ENCODE measurements at regions not wholly inside any gene's neighbourhood (a gene's known extent, or its start where the extent isn't known, plus 50 kb on each side); places are given as distances from the start of the nearest gene placed in this dataset.

GRCh38 chr6:126640356-126640755 lies 300.4 kb downstream of the CENPW start:
- Histone ChIP-seq H2AFZ (ENCODE audit: low read length) (no peak overlapping the region), H3K79me2 (ENCODE audit: low read length) (no peaks in the 10 kb centered on the region), H3K9ac (ENCODE audit: low read length) (no peak overlapping the region), H3K4me3 (ENCODE audit: low read length) (no peak overlapping the region), H3K4me2 (ENCODE audit: low read length) (no peak overlapping the region), H3F3A (ENCODE audit: low read length, unreplicated experiment) (no peaks in the 10 kb centered on the region), H3K4me1 (ENCODE audit: insufficient read depth, low read length) (no peaks in the 10 kb centered on the region), H3K36me3 (ENCODE audit: low read depth, low read length) (no peaks in the 10 kb centered on the region), H3K27me3 (ENCODE audit: low read length) (no peaks in the 10 kb centered on the region), H3K9me3 (ENCODE audit: low read length) (no peaks in the 10 kb centered on the region), H4K20me1 (ENCODE audit: low read length) (no peaks in the 10 kb centered on the region), H3K27ac (ENCODE audit: low read length) (no peak overlapping the region), H3K9me2 (replicated peaks; ENCODE audit: low read length) (no peaks in the 10 kb centered on the region)
- no TSS peak for BruUV-seq (replicated peaks)
- ATAC-seq: no peak
- intact Hi-C loops (cut with micrococcal nuclease): no loop called here
- ChIA-PET CTCF (no interaction called here), POLR2A (ENCODE audit: unreplicated experiment) (no interaction called here)
- DNase-seq: no peak
- TF ChIP-seq CTCF (conservative IDR thresholded peaks at IDR 0.05; ENCODE audit: low read depth, low read length) (no peak), EZH2phosphoT487 (IDR thresholded peaks at IDR 0.05; ENCODE audit: borderline replicate concordance, low read length) (no peak), EZH2 (IDR thresholded peaks at IDR 0.05; ENCODE audit: low read length, unreplicated experiment) (no peak)

- no peak overlapping the region for H2AFZ ChIP-seq (ENCODE audit: low read length)
- H3K4me2 ChIP-seq (ENCODE audit: low read length): no peak overlapping the region
- no peaks in the 10 kb centered on the region for H3K9me2 ChIP-seq (replicated peaks; ENCODE audit: low read length)
- H3K79me2 ChIP-seq (ENCODE audit: low read length): no peaks in the 10 kb centered on the region
- TF ChIP-seq CTCF (conservative IDR thresholded peaks at IDR 0.05; ENCODE audit: low read depth, low read length) (no peak), EZH2phosphoT487 (IDR thresholded peaks at IDR 0.05; ENCODE audit: borderline replicate concordance, low read length) (no peak), EZH2 (IDR thresholded peaks at IDR 0.05; ENCODE audit: low read length, unreplicated experiment) (no peak)
- H3K4me3 ChIP-seq (ENCODE audit: low read length): no peak overlapping the region
- H3K9me3 ChIP-seq (ENCODE audit: low read length): no peaks in the 10 kb centered on the region
- DNase-seq (no peak), ATAC-seq (no peak)
- ChIA-PET CTCF (no interaction called here), POLR2A (ENCODE audit: unreplicated experiment) (no interaction called here)
- H3K27me3 ChIP-seq (ENCODE audit: low read length): no peaks in the 10 kb centered on the region
- H3K9ac ChIP-seq (ENCODE audit: low read length): no peak overlapping the region
- intact Hi-C loops (cut with micrococcal nuclease): no loop called here
- H3K4me1 ChIP-seq (ENCODE audit: insufficient read depth, low read length): no peaks in the 10 kb centered on the region
- H3K27ac ChIP-seq (ENCODE audit: low read length): no peak overlapping the region
- H4K20me1 ChIP-seq (ENCODE audit: low read length): no peaks in the 10 kb centered on the region
- BruUV-seq (replicated peaks): no TSS peak
- no peaks in the 10 kb centered on the region for H3F3A ChIP-seq (ENCODE audit: low read length, unreplicated experiment)
- no peaks in the 10 kb centered on the region for H3K36me3 ChIP-seq (ENCODE audit: low read depth, low read length)
Observed at GRCh38 chr6:126640921-126641320, 301.0 kb downstream of the CENPW start.

- Histone ChIP-seq H4K20me1 (ENCODE audit: low read length) (no peaks in the 10 kb centered on the region), H3K4me2 (ENCODE audit: low read length) (no peak overlapping the region), H3K9ac (ENCODE audit: low read length) (no peak overlapping the region), H3F3A (ENCODE audit: low read length, unreplicated experiment) (no peaks in the 10 kb centered on the region), H3K27ac (ENCODE audit: low read length) (no peak overlapping the region), H3K9me3 (ENCODE audit: low read length) (no peaks in the 10 kb centered on the region), H3K36me3 (ENCODE audit: low read depth, low read length) (no peaks in the 10 kb centered on the region), H3K79me2 (ENCODE audit: low read length) (no peaks in the 10 kb centered on the region), H3K4me3 (ENCODE audit: low read length) (no peak overlapping the region), H3K27me3 (ENCODE audit: low read length) (no peaks in the 10 kb centered on the region), H2AFZ (ENCODE audit: low read length) (no peak overlapping the region), H3K9me2 (replicated peaks; ENCODE audit: low read length) (no peaks in the 10 kb centered on the region), H3K4me1 (ENCODE audit: insufficient read depth, low read length) (no peaks in the 10 kb centered on the region)
- TF ChIP-seq EZH2 (IDR thresholded peaks at IDR 0.05; ENCODE audit: low read length, unreplicated experiment) (no peak), EZH2phosphoT487 (IDR thresholded peaks at IDR 0.05; ENCODE audit: borderline replicate concordance, low read length) (no peak), CTCF (conservative IDR thresholded peaks at IDR 0.05; ENCODE audit: low read depth, low read length) (no peak)
- no peak for DNase-seq
- no peak for ATAC-seq
- intact Hi-C loops (cut with micrococcal nuclease): no loop called here
- CTCF ChIA-PET: no interaction called here
- BruUV-seq (replicated peaks): no TSS peak
- POLR2A ChIA-PET (ENCODE audit: unreplicated experiment): no interaction called here
Observed at GRCh38 chr6:126641641-126642040, 301.7 kb downstream of the CENPW start.
